ENCODE measurements at regions not wholly inside any gene's neighbourhood (a gene's known extent, or its start where the extent isn't known, plus 50 kb on each side); places are given as distances from the start of the nearest gene placed in this dataset.

DNA sequence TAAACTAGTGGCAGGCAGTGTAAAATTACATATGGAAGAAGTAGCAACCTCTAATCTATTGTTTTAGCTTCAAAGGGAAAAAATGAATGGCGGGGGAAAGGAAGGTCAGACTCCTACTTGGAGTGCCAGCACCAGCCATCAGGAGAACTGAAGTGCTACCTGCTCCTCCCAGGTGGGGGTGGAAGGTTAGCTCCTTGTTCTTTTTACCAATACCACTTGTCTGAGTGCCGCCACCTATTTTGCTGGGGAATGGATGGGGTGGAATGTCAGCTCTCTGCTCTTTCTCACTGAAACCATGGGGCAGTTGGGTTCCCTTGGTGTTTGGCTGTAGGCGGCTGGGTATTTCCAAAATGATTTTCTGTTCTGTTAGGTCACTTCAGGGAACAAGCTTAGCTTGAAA, 428.7 kb upstream of the EPHA3 start:
- Mint-ChIP-seq H3K9me3 (peaks cover 4% of the 10 kb centered on the region), H3K27me3 (ENCODE audit: low read depth) (no peaks in the 10 kb centered on the region), H3K27ac (no peak overlapping the region), H3K4me3 (ENCODE audit: low read depth) (no peak overlapping the region), H3K4me1 (ENCODE audit: low read depth) (no peaks in the 10 kb centered on the region), H3K36me3 (ENCODE audit: low read depth) (no peaks in the 10 kb centered on the region)
- no peak for DNase-seq (ENCODE audit: low spot score)
- intact Hi-C loops (cut with micrococcal nuclease) = no loop called here

DNA sequence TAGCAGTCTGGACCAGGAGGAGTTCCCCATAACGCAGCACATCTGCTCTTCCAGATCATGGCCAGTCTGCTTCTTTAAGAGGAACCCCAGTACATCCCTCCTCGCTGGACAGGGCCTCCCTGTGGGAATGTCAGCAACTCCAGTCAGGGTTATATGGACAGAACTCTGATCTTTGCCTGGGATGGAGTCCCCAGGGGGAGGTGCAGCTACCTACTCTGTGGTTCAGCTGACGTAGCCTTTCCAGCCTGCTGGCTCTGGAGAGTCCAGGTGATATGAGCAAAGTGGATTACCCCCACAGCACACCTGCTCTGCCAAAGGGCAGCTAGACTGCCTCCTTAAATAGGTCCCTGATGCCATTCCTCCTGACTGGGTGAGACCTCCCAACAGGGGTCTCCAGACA, 417.1 kb upstream of the EPHA3 start:
- DNase-seq (ENCODE audit: low spot score) = no peak
- intact Hi-C loops (cut with micrococcal nuclease) = no loop called here
- Mint-ChIP-seq H3K27me3 (ENCODE audit: low read depth) (no peaks in the 10 kb centered on the region), H3K36me3 (ENCODE audit: low read depth) (no peaks in the 10 kb centered on the region), H3K9me3 (peaks cover 10% of the 10 kb centered on the region), H3K27ac (no peak overlapping the region), H3K4me3 (ENCODE audit: low read depth) (no peak overlapping the region), H3K4me1 (ENCODE audit: low read depth) (no peaks in the 10 kb centered on the region)

DNA sequence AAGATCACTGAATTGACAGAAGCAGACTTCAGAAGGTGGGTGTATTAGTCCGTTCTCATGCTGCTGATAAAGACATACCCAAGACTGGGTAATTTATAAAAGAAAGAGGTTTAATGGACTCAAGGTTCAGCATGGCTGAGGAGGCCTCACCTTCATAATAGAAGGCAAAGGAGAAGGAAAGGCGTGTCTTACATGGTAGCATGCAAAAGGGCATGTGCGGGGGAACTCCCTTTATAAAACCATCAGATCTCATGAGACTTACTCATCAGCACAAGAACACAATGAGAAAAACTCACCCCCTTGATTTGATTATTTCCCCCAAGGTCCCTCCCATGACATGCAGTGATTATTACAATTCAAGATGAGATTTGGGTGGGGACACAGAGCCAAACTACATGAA, 416.3 kb upstream of the EPHA3 start:
- Mint-ChIP-seq H3K4me3 (ENCODE audit: low read depth) (no peak overlapping the region), H3K27ac (no peak overlapping the region), H3K9me3 (peaks cover 10% of the 10 kb centered on the region), H3K27me3 (ENCODE audit: low read depth) (no peaks in the 10 kb centered on the region), H3K4me1 (ENCODE audit: low read depth) (no peaks in the 10 kb centered on the region), H3K36me3 (ENCODE audit: low read depth) (no peaks in the 10 kb centered on the region)
- intact Hi-C loops (cut with micrococcal nuclease) = no loop called here
- no peak for DNase-seq (ENCODE audit: low spot score)

DNA sequence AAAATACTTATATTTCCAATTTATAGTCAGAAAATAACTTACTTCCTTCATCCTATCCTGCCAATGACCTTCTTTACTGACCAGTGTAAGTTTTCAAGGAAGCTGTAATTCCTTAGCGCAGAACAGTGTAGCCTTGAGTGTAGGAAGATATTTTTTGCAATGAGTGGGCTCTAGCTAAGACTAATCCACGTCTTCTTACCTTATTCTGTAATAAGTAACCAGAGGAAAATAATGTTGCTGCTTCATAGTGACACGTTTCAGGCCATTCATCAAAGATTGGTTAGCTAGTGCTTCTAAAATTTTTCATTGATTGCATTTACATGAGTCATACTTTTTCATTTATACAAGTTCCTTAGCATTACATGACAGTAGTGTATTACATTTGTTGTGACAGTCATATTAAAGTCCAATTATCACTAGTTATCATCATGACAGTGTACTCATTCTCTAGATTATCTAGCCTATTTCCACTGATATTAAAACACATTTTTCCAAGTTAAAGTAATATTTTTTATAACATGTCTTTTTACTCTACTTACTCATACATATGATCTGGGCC, 403.8 kb upstream of the EPHA3 start:
- Mint-ChIP-seq H3K4me1 (ENCODE audit: low read depth) (no peaks in the 10 kb centered on the region), H3K27me3 (ENCODE audit: low read depth) (no peaks in the 10 kb centered on the region), H3K36me3 (ENCODE audit: low read depth) (no peaks in the 10 kb centered on the region), H3K4me3 (ENCODE audit: low read depth) (no peak overlapping the region), H3K27ac (no peak overlapping the region), H3K9me3 (peaks cover 6% of the 10 kb centered on the region)
- DNase-seq (ENCODE audit: low spot score) = no peak
- intact Hi-C loops (cut with micrococcal nuclease) = no loop called here

DNA sequence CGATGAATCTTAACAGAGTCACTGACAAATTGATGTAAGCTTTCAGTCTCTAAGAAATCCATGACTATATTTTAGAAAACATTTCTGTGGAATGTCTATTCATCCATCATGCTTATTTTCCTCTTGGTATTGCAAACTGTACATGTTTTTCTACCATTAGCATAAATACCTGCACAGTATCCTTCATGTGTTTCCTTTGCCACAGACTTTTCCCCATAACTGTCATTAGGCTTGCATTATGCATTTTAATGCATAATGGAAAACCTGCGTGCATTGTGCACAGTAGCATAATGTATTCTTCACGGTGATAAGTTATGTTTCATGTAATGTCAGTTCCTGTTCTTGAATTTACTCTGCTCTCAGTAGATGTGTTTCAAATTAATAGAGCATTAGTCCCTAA, 403.1 kb upstream of the EPHA3 start:
- no peak for DNase-seq (ENCODE audit: low spot score)
- H3K4me1 Mint-ChIP-seq (ENCODE audit: low read depth) = no peaks in the 10 kb centered on the region
- no peak overlapping the region for H3K4me3 Mint-ChIP-seq (ENCODE audit: low read depth)
- H3K9me3 Mint-ChIP-seq = peaks cover 6% of the 10 kb centered on the region
- no peaks in the 10 kb centered on the region for H3K27me3 Mint-ChIP-seq (ENCODE audit: low read depth)
- intact Hi-C loops (cut with micrococcal nuclease) = no loop called here
- no peak overlapping the region for H3K27ac Mint-ChIP-seq
- H3K36me3 Mint-ChIP-seq (ENCODE audit: low read depth) = no peaks in the 10 kb centered on the region

DNA sequence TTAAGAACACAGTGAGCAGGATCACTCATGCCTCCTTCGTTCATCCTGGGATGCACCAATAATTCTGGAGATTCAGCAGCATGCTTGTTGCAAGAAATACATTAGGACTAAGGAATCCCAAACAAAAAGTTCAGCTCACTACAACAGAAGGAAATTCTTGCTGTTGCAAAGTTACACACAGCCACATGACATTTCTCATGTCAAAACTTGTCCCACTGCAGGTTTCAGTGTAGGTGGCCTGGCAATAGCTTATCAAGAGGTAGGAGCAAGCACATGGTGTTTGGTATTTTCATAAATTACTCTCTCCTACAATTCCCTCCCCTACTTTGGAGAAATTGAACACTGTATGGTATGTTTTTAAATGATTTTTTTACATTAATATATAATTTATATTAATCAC, 399.6 kb upstream of the EPHA3 start:
- Mint-ChIP-seq H3K9me3 (peaks cover 20% of the 10 kb centered on the region), H3K4me1 (ENCODE audit: low read depth) (no peaks in the 10 kb centered on the region), H3K36me3 (ENCODE audit: low read depth) (no peaks in the 10 kb centered on the region), H3K27ac (no peak overlapping the region), H3K27me3 (ENCODE audit: low read depth) (no peaks in the 10 kb centered on the region), H3K4me3 (ENCODE audit: low read depth) (no peak overlapping the region)
- no peak for DNase-seq (ENCODE audit: low spot score)
- intact Hi-C loops (cut with micrococcal nuclease) = no loop called here

DNA sequence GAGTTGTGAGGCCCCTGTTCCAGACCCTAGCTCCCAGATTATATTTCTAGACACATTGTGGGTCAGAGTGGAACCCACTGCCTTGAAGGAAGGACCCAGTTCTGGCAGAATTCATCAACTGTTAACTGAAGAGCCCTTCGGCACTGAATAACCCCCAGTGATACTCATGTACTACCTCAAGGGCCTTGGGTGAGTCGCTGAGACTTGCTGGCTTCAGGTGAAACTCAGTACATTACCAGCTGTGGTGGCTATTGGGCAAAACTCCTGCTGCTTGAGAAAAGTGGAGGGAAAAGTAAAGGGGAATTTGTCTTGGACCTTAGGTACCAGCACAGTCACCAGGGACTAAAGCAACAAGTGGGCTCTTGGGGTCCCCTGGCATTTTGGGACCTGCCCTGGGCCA, 394.9 kb upstream of the EPHA3 start:
- Mint-ChIP-seq H3K4me3 (ENCODE audit: low read depth) (no peak overlapping the region), H3K36me3 (ENCODE audit: low read depth) (no peaks in the 10 kb centered on the region), H3K27ac (no peak overlapping the region), H3K27me3 (ENCODE audit: low read depth) (no peaks in the 10 kb centered on the region), H3K4me1 (ENCODE audit: low read depth) (no peaks in the 10 kb centered on the region), H3K9me3 (peaks cover 29% of the 10 kb centered on the region)
- intact Hi-C loops (cut with micrococcal nuclease) = no loop called here
- DNase-seq (ENCODE audit: low spot score) = no peak

DNA sequence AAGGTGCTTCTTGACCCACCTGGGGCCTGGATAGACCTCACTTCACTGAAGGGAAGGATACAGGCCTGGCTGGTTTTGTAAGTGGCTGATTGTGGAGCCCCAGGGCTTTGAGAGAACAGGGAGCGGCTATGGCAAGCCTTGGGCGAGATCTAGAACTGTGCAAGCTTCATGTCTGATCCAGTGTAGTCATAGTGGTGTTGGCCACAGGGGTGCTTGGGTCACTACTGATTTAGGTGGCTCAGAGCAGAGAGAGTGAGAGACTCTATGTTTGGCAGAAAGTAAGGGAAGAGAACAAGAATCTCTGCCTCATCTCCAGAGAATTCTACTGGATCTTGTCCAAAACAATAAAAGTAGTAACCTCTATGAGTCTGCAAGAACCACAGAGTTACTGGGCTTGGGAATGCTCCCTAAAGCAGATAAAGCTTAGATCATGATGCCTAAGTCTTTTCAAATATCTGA, 394.2 kb upstream of the EPHA3 start:
- intact Hi-C loops (cut with micrococcal nuclease) = no loop called here
- Mint-ChIP-seq H3K36me3 (ENCODE audit: low read depth) (no peaks in the 10 kb centered on the region), H3K27ac (no peak overlapping the region), H3K9me3 (peaks cover 29% of the 10 kb centered on the region), H3K4me1 (ENCODE audit: low read depth) (no peaks in the 10 kb centered on the region), H3K4me3 (ENCODE audit: low read depth) (no peak overlapping the region), H3K27me3 (ENCODE audit: low read depth) (no peaks in the 10 kb centered on the region)
- DNase-seq (ENCODE audit: low spot score) = no peak

DNA sequence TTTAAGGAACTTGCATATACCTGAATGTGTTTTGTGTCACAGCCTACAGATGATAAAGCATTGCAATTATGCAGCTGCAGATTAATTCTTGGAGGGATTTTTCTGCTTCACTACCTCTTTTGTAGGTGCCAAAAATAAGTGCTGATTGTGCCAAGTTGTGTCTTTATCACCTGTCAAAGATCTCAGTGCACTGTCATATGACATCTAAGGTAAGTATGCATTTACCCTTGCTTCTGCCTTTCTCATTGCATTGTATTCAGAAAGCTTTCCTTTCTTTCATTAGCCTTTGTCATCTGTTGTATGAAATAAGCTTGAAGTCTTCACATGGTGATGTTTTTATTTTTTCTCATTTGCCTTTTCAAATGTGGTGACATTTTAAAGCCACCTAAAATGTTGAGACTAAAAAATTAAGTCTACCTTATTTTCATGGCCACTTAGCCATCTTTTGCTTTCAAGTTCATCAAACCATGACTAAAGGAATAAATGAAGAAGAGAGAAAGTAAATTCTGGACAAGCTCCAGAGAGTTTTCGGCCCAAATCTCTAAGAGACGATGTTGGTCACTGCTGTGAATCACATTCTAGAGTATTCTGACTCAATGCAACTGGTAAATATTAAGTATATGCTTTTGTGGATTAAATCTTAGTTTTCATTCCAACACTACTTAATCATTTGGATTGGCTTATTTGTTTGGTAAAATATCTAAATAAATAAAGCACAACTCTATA, 381.8 kb upstream of the EPHA3 start:
- no peaks in the 10 kb centered on the region for H3K36me3 Mint-ChIP-seq (ENCODE audit: low read depth)
- intact Hi-C loops (cut with micrococcal nuclease) = no loop called here
- H3K4me3 Mint-ChIP-seq (ENCODE audit: low read depth) = no peak overlapping the region
- peaks cover 29% of the 10 kb centered on the region for H3K9me3 Mint-ChIP-seq
- no peaks in the 10 kb centered on the region for H3K27me3 Mint-ChIP-seq (ENCODE audit: low read depth)
- no peak overlapping the region for H3K27ac Mint-ChIP-seq
- no peaks in the 10 kb centered on the region for H3K4me1 Mint-ChIP-seq (ENCODE audit: low read depth)
- no peak for DNase-seq (ENCODE audit: low spot score)

DNA sequence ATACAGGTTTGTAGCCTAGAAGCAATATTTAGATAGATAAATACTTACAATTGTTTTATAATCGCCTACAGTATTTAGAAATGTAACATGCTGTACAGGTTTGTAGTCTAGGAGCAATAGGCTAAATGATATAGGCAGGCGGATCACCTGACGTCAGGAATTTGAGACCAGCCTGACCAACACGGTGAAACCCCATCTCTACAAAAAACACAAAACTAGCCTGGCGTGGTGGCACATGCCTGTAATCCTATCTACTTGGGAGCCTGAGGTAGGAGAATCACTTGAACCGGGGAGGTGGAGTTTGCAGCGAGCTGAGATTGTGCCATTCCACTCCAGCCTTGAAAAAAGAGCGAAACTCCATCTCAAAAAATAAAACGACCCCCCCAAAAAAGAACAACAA, 375.2 kb upstream of the EPHA3 start:
- no peaks in the 10 kb centered on the region for H3K27me3 Mint-ChIP-seq (ENCODE audit: low read depth)
- H3K36me3 Mint-ChIP-seq (ENCODE audit: low read depth) = no peaks in the 10 kb centered on the region
- H3K27ac Mint-ChIP-seq = no peak overlapping the region
- no peak overlapping the region for H3K4me3 Mint-ChIP-seq (ENCODE audit: low read depth)
- H3K4me1 Mint-ChIP-seq (ENCODE audit: low read depth) = no peaks in the 10 kb centered on the region
- H3K9me3 Mint-ChIP-seq = peaks cover 27% of the 10 kb centered on the region
- intact Hi-C loops (cut with micrococcal nuclease) = no loop called here
- no peak for DNase-seq (ENCODE audit: low spot score)

DNA sequence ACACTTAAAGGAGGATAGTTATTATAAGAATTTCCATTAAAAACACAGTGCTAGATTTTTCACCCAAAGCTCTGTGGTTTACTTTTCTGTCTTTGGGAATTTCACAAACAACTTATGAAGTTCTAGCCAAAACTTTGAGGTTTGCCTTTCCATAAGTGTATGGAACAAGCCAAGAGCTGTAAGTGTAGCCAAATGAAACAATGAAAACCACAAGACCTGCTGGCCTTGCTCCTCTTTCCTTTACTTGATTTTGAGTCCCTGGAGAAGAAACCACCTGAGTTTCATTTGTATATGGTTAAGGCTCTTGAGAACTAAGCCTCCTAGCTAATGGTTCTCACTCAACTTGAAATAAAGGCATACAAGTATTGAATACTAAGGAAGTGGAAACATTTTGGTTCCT, 365.3 kb upstream of the EPHA3 start:
- peaks cover 23% of the 10 kb centered on the region for H3K9me3 Mint-ChIP-seq
- H3K4me3 Mint-ChIP-seq (ENCODE audit: low read depth) = no peak overlapping the region
- H3K27me3 Mint-ChIP-seq (ENCODE audit: low read depth) = no peaks in the 10 kb centered on the region
- no peaks in the 10 kb centered on the region for H3K4me1 Mint-ChIP-seq (ENCODE audit: low read depth)
- no peaks in the 10 kb centered on the region for H3K36me3 Mint-ChIP-seq (ENCODE audit: low read depth)
- intact Hi-C loops (cut with micrococcal nuclease) = no loop called here
- DNase-seq (ENCODE audit: low spot score) = no peak
- no peak overlapping the region for H3K27ac Mint-ChIP-seq

DNA sequence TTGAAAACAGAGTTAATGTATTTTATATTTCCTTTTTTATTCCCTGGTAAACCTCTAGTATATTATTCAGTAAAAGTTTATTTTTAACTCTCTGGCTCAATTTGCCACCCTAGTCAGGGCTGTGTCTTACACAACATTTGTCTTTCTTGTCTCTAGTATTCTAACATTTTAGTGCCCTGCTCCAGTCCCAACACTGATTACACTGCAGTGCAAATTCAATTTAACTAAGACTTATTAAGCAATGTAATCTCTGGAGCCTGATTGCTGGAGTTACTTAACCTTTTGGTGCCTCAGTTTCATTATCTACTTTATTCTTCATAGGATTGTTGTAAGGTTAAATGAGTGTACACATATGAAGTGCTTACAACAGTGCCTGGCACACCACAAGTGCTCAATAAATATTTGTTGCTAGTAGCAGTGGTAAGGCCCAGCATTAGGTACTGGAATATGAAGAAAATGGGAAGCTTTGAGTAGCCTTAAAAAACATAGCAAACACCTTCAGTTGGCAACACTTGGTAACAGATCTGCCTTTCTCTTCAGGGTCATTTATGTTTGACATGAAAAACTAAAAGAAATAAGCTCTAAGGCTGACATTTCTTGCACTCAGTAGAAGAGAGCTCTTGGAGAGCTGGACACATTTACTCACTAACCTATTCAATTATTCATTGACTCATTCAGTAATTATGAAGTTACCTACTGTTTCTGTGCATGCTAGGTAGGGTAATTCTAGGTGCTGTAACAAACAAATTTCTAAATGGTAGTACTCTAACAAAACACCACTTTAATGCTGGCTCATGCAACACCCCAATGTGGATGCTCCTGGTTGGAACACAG, 364.5 kb upstream of the EPHA3 start:
- H3K27me3 Mint-ChIP-seq (ENCODE audit: low read depth) = no peaks in the 10 kb centered on the region
- no peaks in the 10 kb centered on the region for H3K36me3 Mint-ChIP-seq (ENCODE audit: low read depth)
- no peaks in the 10 kb centered on the region for H3K4me1 Mint-ChIP-seq (ENCODE audit: low read depth)
- H3K9me3 Mint-ChIP-seq = peaks cover 19% of the 10 kb centered on the region
- intact Hi-C loops (cut with micrococcal nuclease) = no loop called here
- no peak for DNase-seq (ENCODE audit: low spot score)
- no peak overlapping the region for H3K4me3 Mint-ChIP-seq (ENCODE audit: low read depth)
- no peak overlapping the region for H3K27ac Mint-ChIP-seq

DNA sequence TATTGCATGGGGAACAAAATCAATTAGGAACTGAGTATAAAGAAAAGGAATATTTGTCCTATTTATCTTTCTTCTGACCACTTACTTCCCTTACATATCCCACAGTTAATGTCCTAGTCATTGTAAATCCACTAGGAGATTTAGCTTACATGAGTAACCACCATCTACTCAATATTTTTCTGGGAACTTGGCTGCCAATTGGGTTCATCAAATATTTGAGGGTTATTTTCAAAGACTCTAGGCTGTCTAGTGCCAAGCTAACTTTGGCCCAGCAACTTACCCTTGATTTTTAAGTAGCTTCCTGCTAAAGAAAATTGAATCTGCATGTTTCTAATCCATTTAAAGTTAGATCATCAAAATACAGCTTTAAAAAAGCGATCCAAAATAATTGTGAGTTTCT, 362.5 kb upstream of the EPHA3 start:
- Mint-ChIP-seq H3K36me3 (ENCODE audit: low read depth) (no peaks in the 10 kb centered on the region), H3K27me3 (ENCODE audit: low read depth) (no peaks in the 10 kb centered on the region), H3K4me1 (ENCODE audit: low read depth) (no peaks in the 10 kb centered on the region), H3K9me3 (peaks cover 31% of the 10 kb centered on the region), H3K4me3 (ENCODE audit: low read depth) (no peak overlapping the region), H3K27ac (no peak overlapping the region)
- intact Hi-C loops (cut with micrococcal nuclease) = no loop called here
- no peak for DNase-seq (ENCODE audit: low spot score)

Measured in activated T-helper 2 cell treated with anti-CD3 and anti-CD28 coated beads, Interferon-gamma antibody, Interleukin-2, Interleukin-4, amounts not matched to agents 10 μg/mL and 5 μg/mL and 100 μg/mL, durations not matched to agents 14 hours and 24 hours and 36 hours (primary cell).